H1 (cell line): ENCODE measurements at regions not wholly inside any gene's neighbourhood (a gene's known extent, or its start where the extent isn't known, plus 50 kb on each side); places are given as distances from the start of the nearest gene placed in this dataset.

Experiments used
- CBX5 ChIP-seq: fragments of 300-800, 300-1000 bp; sonication (generic); IDR thresholded peaks from 2 replicates; pipeline ENCODE4 v1.7.1; 2016; ENCODE audit warnings: antibody characterized with exemption, low read length, low read depth
- E2F6 ChIP-seq: IDR thresholded peaks from 2 replicates; pipeline ENCODE4 v1.6.1; 2012; ENCODE audit warnings: inconsistent platforms
- GTF2F1 ChIP-seq: IDR thresholded peaks from 2 replicates; pipeline ENCODE4 v1.6.1; 2012; ENCODE audit warnings: low read depth, low read length, improper control_type of control experiment, borderline replicate concordance
- HDAC2 ChIP-seq, 2 experiments: fragments of 300-600 bp in 1 of 2; sonication (generic) in 1 of 2; IDR thresholded peaks; 2 replicates each; pipeline ENCODE4 v1.6.1; 2011 to 2012; ENCODE audit warnings: low read depth in 2 of 2, low read length in 2 of 2, mild to moderate bottlenecking in 2 of 2, moderate library complexity in 2 of 2, borderline replicate concordance in 1 of 2, inconsistent platforms in 1 of 2
- RFX5 ChIP-seq: IDR thresholded peaks from 2 replicates; pipeline ENCODE4 v1.6.1; 2011; ENCODE audit warnings: low read depth, low read length, improper control_type of control experiment, borderline replicate concordance

GRCh38 chr16:51365715-51366114 lies 214.6 kb upstream of the SALL1 start (continued):
- TF ChIP-seq CBX5 (no peak), RFX5 (no peak), GTF2F1 (no peak), HDAC2 (IDR thresholded peaks at IDR 0.05; ENCODE audit: borderline replicate concordance in 1 of 2, low read depth in 2 of 2, low read length in 2 of 2) (no peak), E2F6 (no peak)
- TF ChIP-seq, all 59 proteins: peak for 0
